ENCODE measurements at regions not wholly inside any gene's neighbourhood (a gene's known extent, or its start where the extent isn't known, plus 50 kb on each side); places are given as distances from the start of the nearest gene placed in this dataset.
"Not testable (repeated sequence)": the region's sequence is repeated elsewhere in the genome, so short reads cannot be mapped to it uniquely, and the experiment has no call there.

DNA sequence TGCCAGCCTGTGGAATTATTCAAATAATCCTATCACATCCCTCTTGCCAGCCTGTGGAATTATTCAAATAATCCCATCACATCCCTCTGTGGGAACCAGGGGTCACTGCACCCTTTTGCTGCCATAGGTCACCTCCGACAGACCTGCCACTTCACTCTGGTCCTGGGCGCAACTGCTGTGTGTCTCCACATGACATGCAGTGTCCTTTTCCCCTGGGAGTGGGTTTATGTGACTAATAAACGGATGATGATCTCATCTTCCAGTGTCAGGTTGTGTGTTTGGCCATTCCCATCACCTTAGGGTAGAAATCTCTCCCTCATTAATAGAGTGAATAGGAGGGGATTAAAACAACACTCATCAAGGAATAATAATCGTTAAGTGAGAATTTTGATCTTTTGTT, 603.6 kb upstream of the NR2F2 start:
- DNase-seq (ENCODE audit: low spot score): no peak

DNA sequence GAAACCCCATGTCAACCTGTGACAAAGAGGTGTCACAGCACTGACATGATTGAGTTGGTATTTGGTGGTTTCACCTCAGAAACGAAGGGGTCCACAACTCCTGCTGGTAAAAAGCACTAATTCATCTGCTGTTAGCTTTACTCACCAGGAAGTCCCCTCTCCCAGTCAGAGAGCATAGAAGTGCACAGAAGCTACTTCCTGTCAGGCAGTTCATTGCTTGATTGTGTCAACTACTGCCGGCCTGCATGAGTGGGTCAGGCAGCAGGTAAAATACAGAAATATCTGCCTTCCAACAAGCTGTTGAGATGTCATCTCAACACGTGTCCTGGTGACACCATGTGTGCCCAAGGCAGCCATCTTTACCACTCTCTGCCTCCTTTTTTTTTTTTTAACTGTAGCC, 596.6 kb upstream of the NR2F2 start:
- DNase-seq (ENCODE audit: low spot score): no peak

DNA sequence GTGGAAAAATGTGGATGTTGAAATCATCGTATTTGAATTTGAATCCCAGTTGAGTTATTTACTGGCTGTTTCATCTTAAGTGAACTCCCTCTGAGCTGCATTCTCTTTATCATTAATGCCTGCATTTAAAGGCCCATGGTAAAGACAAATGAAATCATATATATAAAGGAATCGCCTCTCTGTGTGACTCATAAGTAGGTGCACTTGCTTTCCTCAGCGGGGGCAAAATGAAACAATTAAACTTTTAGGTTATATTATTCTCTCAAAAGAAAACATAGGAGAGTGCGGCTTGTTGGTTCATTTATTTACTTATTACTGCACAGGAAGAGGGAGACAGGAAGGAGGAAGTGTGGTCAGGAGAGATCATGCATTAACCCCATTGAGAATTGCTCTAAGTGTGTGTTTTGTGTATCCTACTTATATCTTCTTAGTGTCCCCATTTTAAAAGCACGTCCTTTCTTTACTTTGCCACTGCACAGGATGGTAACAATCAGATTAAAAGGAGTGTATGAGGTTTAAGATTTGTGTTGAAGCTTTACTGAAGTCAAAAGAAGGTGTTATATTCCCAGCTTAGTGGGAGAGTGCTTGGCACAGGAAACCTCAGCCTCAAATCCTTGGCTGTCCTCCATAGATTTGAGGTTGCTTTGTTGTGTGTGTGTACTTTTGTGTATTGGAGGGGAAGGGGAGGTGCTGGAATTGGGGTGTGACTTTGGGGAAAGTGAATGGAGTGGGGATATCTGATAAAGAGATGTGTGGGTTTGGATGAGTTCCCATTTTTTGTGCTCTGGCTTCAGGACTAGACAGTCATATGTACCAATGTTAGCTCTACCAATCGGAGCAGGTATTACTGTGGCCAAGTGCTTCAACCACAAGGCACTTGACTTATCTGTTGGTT, 595.8 kb upstream of the NR2F2 start:
- peak; percentile 76 for DNase-seq (ENCODE audit: low spot score)

DNA sequence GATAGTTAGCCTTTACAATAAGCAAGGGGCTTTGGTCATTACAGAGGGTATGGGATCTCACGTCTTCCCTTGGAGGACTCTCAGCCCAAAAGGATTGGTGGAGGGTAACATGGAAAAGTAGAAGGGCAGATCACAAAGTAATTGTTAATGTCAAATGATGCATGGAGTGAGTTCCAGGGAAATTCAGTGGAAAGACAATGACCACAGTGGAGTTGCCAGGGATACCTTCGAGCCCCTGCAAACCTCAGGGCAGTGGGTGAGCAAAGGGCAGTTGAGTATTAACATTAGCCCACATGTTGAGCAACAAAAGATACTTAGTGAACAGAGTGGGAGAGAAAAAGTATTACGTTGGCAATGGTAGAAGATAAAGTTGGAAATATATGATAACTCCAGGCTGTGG, 593.4 kb upstream of the NR2F2 start:
- DNase-seq (ENCODE audit: low spot score): no peak

DNA sequence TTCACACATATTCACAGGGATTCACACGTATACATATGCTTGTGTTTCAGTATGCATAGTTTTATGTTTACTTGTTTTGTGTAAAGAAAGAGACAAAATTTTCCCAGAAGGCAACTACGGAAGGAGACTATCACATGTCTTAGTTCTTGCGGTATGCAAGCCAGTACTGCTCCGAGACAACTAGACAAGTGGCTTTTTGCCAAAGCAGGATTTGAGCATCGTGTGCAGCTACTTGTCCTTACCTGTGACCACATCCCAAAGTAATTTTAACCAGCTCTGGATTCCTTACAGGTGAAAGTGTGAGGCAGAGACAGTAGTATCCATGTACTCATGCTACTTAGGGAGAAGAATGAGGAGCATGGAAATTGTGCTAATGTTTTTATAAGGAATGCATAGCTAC, 591.4 kb upstream of the NR2F2 start:
- DNase-seq (ENCODE audit: low spot score): no peak

DNA sequence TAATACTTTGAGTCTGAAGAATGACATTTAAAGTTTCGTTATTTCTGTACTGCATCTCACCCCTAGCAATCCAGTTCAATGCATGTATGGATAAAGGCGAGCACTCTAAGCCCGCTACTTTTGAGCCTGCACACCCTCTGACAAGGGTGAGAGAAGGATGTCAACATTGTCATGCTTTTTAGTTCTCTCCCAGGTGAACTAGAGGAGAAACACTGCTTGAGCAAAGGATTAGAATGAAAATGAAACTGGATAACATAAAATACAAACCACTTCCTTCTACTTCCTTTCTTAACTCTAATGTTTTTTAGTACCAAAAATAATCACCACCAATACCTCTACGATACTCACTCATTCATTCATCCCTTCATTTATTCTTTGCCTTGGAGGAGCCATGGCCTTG, 588.7 kb upstream of the NR2F2 start:
- DNase-seq (ENCODE audit: low spot score): no peak

DNA sequence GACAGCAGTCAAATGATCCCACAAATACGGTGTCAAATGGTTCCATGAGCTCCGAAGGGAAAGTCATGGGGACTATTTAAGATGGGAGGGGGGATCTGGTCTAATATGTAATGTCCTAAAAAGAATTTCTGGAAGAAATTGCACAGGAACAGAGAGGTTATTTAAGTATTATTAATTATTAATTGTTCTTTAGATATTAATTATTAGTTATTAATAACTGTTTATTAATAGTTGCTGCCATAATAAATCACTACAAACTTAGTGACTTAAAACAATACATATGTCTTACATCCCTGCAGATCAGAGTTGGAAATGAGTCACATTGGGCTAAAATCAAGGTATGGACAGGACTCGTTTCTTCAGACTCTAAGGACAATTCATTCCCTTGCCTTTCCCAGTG, 588.2 kb upstream of the NR2F2 start:
- no peak for DNase-seq (ENCODE audit: low spot score)

DNA sequence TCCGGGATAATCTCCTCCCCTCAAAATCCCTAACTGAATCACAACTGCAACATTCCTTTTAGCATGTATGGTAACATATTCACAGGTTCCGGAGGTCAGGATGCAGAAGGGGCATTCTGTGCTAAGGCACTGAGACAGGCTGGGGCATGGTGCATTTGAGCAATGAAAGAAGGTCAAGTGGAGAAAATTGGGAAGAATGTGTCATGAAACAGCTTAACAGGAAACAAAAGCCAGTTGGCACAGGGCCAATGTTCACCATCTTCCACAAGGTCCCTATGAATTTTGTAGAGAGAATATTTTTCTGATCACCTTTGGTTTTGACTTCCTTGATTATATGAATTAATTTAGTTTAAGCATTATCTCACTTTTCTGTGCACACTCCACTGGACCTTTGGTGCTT, 587.7 kb upstream of the NR2F2 start:
- no peak for DNase-seq (ENCODE audit: low spot score)

DNA sequence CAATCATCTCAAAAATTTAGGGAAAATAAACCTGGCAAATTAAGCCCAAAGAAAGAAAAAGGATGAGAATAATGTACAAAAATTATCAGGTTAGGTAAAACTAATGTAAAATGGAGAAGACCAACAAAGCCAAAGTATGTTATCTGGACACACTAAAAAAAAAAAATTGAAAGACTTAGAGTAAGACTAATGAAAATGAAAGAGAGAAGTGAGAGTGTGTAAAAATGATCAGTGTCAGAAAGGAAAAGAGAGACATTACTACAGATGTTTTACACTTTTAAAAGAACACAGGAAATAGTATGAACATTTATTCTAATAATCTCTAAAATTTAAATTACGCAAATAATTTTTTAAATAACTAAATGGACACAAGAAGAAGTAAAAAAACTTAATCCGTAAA, 573.3 kb upstream of the NR2F2 start:
- DNase-seq (ENCODE audit: low spot score): no peak

DNA sequence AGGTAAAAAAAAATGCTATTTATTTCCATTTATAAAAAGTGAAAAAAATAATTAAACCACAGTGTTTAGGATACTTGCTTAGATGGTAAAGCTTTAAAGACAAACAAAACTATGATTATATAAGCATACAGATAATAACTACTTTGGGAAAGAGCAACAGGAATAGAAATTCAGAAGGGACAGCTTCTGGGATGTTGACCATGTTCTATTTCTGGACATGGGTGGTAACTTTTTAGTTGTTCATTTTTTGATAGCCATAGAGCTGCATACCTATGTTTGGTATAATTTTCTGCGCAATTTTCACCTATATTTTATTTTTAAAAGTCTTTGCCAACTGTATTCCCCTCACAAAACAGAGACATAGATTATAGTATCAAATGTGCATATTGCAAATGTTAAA, 572.0 kb upstream of the NR2F2 start:
- no peak for DNase-seq (ENCODE audit: low spot score)

DNA sequence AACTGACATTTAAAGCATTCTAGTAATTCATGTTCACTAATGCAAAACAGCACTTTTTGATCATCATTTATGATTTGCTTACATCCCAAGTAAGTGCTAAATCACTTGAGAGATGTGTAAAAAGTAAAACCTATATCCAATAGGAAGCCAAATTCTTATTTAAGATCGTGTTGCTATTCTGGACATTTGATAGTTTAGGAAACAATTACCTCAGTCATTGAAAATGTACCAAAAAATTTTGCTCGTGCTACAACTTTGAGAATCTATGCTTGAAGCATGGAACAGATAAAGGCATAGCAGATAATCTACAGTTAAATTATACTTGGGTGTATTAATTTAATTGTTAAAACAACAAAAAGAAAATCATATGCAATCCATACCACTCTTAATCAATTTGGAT, 571.6 kb upstream of the NR2F2 start:
- no peak for DNase-seq (ENCODE audit: low spot score)

DNA sequence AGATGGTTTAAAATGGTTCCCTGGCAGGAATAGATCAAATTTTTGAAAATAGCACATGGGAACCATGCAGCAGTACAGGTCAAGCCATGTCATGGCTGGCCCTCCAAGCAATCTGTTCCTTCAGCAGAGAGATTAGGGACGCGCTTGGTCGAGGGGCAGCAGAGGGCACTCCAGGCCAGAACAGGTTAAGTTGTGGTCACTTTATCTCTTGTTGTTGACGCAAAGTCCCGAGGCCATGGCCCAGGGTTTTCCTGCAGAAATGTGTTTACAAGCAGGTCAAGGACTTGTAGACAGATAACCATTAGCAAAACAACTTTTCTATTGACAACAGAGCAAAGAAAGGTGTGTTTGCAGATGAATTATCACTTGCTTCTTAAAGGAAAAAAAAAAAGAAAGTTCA, 570.0 kb upstream of the NR2F2 start:
- peak; percentile 13 for DNase-seq (ENCODE audit: low spot score)

DNA sequence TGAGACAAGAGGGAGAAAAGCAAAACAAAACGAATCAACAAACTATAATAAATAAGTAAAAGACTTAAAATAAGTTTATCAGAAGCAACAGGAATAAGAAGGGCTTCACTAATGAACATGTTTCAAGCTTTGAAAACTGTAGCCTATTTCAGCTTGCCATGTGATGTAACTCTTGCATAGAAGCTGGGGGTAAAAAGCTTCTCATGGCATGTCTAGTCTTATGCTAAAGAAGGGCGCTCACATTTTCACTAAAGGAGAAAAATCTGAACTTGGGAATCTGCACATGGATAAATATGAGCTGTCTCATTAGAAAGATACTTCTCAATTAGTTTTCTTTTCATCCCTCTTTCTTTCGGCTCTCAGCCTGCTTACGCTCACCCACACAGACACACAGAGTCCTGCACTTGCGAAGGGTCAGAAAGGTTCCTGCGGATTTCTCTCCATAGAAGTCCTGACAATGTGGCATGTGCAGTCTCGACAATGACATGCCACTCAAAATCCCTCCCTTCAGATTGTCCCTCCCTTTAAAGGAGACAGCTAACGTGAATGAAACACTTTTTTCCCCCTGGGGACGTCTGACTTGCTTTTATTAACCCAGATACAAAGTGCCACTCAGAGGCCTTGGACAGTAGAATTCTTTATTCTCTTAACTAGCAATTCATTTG, 568.9 kb upstream of the NR2F2 start:
- no peak for DNase-seq (ENCODE audit: low spot score)

DNA sequence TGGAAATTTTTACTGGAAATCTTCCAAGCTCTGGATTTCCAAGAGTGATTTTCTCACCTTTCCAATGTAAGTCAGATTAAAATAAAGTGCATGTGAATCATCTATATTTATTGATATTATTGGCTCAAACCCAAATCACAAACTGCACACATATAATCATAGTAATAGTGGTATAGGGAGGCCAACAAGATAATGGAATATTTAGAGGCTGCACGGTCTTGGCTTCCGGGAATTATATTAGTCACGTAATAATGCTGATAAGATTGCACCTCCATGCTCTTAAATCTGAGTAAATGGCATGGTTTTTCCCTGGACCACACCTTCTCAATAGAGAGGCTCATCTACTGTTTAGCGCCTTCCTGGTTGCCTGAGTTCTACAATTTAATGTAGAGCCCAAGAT, 567.1 kb upstream of the NR2F2 start:
- no peak for DNase-seq (ENCODE audit: low spot score)

DNA sequence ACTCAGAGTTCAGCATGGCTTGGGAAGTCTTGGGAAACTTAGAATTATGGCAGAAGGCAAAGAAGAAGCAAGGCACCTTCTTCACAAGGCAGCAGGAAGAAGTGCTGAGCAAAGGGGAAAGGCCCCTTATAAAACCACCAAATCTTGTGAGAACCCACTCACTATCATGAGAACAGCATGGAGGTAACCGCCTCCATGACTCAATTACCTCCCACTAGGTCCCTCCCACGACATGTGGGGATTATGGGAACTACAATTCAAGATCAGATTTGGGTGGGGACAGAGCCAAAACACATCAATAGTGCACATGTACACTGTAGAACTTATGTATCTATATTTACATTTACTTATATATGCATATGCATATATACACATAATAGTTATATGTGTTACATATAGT, 565.3 kb upstream of the NR2F2 start:
- DNase-seq (ENCODE audit: low spot score): no peak

DNA sequence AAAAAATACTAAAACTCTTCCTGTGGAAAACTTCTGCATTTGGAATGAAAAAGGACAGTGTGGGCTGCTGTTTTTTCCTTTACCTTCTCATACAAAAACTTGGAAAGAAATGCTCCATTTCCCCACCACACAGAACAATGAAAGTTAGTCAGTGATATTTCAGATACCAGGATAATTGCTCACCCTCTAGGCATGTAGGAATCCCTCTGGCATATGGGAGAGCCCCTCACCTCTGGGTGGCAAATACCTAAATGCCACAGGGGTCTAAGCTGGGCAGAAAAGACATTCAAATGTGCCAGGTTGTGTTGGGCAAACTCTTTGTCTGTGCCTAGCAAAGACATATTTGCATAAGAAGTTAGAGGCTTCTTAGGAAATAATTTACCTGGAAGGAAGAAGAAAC, 560.3 kb upstream of the NR2F2 start:
- no peak for DNase-seq (ENCODE audit: low spot score)

DNA sequence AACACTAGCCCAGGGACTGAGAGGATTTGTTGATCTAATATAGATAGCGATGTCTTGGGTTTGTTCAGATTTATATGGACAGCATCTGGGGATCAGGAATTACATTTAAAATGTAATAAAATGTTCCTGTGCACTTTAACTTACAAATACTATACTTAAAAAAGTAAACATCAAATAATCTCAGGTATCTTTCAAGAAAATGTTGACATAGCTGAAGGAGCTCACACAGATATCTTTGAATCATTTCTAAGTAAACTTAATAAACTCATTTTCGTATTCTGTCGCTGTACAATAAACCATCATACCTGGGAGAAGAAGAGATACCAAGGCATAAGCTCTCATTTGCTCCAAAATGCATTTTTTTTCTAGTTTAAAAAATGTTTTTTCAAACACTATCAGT, 557.5 kb upstream of the NR2F2 start:
- no peak for DNase-seq (ENCODE audit: low spot score)

DNA sequence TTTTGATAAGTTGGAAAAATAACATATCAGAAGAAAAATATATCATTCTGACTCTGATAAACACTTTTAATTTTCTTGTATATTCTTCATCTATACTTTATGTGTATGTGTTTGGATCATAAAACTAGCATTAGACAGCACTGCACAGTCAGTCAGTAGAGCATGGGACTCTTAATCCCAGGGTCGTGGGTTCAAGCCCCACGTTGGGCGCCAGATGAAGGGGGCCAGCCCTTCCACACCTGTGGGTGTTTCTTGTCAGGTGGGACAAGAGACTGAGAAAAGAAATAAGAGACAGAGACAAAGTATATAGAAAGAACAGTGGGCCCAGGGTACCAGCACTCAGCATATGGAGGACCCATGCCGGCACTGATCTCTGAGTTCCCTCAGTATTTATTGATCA, 546.0 kb upstream of the NR2F2 start:
- DNase-seq (ENCODE audit: low spot score): no peak

DNA sequence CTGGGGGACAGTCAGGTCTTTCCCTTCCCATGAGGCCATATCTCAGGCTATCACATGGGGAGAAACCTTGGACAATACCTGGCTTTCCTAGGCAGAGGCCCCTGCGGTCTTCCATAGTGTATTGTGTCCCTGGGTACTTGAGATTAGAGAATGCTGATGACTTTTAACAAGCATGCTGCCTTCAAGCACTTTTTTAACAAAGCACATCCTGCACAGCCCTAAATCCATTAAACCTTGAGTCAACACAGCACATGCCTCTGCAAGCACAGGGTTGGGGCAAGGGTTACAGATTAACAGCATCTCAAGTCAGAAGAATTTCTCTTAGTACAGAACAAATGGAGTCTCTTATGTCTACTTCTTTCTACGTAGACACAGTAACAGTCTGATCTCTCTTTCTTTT, 545.2 kb upstream of the NR2F2 start:
- not testable (repeated sequence) for DNase-seq (ENCODE audit: low spot score)

DNA sequence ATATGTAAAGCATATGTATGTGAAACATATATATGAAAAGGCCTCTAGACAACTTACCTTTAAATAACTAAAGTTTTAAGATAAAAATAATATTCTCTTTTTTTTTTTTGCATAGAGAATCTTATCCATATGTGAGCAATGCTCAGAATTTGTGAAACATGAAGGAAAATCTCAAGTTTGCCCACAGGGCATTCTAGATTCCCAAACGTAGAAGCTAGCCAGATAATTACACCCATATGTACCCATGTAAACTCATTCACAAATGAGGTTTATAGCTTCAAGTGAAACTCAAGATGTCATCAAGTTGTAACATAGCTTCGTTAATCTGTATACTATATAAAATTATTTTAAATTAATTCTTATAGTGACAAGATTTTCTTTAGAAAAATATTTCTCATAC, 537.3 kb upstream of the NR2F2 start:
- no peak for DNase-seq (ENCODE audit: low spot score)

DNA sequence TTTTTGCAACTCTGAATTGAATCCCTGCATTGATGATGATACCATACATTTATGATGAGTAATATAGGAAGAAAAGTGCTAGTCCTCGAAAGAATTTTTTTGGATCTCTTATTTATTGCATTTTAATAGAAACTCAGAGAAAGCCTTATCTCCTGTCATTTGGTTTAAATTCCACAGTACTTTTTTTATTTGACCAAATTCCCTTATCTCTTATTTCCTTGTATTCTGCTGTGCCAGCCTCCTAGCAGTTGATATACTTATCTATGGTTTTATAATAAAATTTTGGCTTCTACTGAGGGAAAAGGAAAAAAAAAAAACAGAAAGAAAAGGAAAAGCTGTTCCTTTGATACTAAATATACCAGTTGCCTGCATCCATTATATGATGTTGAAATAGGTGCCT, 535.1 kb upstream of the NR2F2 start:
- no peak for DNase-seq (ENCODE audit: low spot score)

DNA sequence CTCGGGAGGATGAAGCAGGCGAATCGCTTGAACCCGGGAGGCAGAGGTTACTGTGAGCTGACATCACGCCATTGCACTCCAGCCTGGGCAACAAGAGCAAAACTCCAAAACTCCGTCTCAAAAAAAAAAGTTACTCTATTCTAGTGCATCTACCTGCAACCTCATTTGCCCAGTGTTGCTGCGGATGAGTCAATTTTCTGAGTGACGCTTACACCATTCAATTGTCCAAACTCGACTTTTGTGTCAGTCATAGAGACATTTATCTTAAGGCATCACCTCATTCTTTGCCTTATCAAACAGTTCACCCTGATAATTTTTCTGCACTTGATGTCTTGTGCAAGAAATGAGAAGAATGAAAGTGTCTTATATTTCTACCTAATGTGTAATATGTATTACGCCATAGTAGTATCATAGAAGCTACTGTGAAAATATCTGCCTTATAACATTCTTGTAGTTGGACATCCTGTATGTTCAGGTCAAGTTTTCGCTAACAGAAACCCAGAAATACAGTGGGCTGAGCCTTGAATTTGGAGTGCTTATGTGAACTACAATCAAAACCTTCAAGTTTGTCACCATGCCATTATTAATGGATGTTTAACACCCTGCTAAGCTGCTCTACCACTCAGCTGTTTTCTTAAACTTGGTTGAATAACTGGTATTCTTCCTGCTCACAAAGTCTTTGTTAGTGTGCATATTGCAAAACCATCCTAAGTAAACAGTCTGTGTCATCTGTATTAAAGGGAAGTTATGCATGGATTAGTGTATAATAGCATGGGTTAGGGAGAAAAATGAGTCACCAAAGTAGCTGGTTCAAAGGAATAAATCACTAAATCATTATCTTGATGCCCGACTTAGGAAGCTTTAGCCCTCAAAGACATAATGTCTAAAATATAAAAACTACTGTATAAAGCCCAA, 531.0 kb upstream of the NR2F2 start:
- peak; percentile 64 for DNase-seq (ENCODE audit: low spot score)

DNA sequence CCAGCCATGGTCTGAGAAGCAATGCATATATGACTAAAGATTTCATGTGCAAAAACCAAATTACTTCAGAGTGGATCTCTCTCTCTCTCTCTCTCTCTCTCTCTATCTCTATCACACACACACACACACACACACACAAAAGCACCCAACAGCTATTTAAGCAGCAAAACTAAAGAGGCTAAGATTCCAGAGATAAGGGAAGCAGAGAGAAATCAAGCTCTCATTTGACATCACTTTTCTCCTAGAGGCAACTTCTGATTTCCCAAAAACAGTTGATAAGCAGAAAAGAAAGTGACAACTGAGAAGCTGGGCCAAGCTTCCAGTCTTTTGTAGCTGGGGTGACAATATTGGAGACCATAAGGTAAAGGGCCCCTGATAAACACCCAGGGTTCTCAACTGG, 526.0 kb upstream of the NR2F2 start:
- DNase-seq (ENCODE audit: low spot score): no peak
